Activated T-cell treated with anti-CD3 and anti-CD28 coated beads, Interleukin-2, amount 50 U/mL, for 1 hour (primary cell): ENCODE measurements at regions not wholly inside any gene's neighbourhood (a gene's known extent, or its start where the extent isn't known, plus 50 kb on each side); places are given as distances from the start of the nearest gene placed in this dataset.

ENCODE experiments used
- DNase-seq: peaks from one replicate; pipeline ENCODE4 v3.0.0-alpha.2; 2020

DNA sequence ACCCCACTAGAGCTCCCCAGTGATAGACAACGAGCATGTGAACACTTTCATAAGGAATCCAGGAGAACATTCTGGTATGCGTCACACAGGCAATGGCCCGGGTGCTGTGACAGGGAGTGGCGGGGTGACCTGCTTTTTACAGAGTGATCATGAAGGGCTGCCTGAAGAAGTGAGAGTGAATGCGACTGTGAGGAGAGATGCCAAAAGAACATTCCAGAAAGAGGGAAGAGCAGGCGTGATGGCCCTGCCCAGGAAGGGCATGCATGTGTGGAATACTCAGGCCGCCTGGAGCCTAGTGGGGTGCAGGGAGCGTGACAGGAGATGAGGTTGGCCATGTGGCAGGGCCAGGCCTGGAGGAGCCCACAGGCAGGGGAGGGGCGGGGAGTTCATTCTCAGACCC lies 53.8 kb downstream of the FZD10 start:
- no peak for DNase-seq

DNA sequence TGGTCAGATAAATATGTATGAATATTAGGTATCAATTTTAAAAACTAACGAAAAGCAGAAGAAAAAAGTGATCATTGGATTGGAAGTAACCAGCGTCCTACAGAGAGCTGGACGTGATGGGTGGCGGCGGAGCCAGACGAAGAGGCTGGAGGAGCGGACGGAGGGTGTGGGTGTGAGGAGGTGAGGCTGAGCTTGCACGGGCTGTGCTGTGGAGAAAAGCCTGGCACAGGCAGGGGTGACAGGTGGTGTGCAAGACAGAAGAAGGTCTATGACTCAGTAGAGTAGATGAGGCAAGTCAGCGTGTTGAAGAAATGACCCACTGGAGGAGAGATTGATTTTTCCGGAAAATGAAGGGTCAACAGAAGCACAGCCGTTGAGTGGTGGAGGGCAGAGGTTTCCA lies 56.4 kb downstream of the FZD10 start:
- DNase-seq: no peak

GRCh38 chr12:130219929-130220705 lies 57.9 kb downstream of the FZD10 start:
- DNase-seq: no peak

GRCh38 chr12:130220706-130221100 lies 58.4 kb downstream of the FZD10 start:
- no peak for DNase-seq

DNA sequence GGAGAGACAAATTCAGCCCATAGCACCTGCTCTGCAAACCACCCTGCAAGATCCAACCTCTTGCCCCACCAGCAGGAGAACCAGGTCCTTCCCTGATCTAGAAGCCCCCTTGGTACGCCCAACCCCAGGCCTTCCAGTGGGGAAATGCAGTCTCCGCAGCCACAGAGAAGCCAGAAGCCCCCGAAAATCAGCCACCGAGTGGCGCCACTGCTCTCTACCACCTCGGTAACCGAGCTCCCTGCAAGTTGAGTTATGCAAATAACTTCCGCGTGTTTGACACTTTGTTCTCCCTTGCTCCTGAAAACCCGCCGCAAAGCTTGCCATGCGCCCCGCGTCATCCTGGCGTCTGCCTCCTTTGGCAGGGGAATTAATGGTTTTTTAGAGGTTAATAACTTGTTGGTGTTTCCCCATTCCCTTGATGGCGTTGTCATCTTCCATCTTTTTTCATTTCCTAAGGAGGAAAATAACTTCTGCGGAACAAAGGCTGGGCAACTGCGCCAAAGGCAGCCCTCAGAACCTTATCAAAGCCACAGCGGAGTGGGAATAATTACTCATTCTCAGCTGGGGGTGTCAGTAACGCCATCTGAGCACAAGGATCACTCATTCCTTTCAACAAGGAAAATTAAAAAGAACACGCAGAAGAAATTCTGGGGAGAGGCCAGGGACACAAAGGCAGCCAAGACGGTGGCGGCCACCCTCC lies 60.4 kb downstream of the FZD10 start:
- DNase-seq: no peak

GRCh38 chr12:130223767-130224244 lies 61.5 kb downstream of the FZD10 start:
- no peak for DNase-seq

- no peak for DNase-seq
Measured at GRCh38 chr12:130224613-130225012, 62.3 kb downstream of the FZD10 start.

DNA sequence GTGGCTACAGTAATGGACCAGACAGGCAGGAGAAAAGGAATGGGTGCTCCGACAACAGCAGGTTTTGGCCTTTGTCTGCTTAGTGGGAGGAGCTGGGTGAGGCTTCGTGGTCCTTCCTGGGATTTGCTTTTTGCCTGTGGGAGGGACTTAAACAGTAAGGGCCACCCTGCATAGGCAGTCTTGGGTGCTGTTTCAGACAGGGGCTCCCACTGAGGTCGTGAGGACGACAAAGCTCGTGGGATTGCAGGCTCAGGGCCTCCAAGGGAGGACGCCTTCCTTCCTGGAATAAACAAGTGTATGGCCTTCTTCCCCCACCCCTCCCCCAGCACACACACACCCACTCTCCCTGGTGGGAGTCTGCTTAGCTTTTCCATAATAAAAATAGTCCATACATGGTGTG lies 63.1 kb downstream of the FZD10 start:
- DNase-seq: no peak

DNA sequence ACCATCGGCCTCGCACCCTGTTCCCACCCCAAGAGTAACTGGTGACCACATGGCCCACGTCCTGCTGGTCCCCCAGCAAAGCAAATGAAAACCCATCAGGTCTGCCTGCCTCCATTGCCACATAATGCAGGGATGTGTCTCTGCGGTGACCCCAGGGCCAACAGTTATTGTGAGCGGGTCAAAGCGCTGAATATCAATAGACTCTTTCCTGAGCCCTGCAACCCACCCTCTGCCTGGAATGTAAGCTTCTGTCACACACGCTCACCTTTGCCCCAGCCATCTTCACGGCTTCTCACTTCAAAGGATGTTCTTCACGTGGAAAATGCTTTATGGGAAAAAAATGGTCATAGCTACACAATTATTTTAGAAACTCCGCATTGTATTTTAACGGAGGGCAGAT lies 63.9 kb downstream of the FZD10 start:
- no peak for DNase-seq

DNA sequence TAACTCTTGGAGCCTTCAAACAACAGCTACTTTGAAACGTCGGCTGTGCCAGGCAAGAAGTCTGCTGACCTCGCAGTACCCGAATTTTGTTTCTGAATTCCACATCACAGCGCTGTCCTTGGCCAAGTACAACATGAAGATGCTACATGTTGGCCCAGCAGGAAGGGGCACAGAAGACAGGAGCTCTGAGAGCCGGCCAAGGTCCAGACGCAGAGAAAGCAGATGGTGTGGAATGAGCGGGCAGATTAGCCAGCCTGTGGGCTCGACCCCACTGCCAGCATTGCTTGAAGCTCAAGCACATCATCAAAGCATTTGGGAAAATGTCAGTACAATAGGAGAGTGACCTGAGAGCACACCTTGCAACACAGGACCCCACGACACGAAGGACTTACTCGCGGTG lies 64.5 kb downstream of the FZD10 start:
- no peak for DNase-seq

DNA sequence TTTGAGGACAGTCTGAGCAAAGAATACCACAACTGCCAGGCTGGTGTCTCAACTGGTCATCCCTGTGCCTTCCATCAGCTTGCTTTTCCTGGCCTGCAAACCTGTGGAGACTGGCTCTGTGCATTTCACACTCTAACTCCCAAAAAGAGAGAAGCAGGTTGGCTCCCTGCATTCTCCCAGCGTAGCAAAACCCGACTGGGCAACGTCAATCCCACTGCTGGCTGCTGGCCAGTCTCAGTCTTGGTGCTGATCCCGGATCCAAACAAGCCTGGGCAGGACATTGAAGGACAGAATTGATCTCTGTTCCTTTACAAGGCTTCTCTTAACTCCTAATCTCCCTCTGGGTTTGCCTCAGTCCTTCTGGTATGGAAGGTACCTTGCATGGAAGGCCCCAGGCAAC lies 65.4 kb downstream of the FZD10 start:
- no peak for DNase-seq

DNA sequence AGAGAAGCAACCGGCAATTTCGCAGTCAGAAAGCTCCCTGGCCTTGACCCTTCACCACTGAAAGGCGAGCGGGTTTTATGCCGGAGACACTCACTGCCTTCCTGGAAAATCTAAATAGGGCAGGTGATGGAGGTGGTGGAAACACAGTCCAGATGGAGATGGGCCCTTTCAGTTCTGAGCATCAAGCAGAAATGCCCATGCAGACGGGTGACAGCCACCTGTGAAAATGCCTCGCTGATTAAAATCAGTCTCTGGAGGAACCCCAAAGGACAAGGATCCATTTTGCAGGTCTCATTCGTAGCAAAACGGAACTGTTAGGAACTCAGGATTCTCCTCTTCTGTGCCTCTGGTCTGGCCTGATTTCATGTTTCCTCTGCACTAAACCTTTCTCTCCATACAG lies 74.2 kb downstream of the FZD10 start:
- DNase-seq: no peak

DNA sequence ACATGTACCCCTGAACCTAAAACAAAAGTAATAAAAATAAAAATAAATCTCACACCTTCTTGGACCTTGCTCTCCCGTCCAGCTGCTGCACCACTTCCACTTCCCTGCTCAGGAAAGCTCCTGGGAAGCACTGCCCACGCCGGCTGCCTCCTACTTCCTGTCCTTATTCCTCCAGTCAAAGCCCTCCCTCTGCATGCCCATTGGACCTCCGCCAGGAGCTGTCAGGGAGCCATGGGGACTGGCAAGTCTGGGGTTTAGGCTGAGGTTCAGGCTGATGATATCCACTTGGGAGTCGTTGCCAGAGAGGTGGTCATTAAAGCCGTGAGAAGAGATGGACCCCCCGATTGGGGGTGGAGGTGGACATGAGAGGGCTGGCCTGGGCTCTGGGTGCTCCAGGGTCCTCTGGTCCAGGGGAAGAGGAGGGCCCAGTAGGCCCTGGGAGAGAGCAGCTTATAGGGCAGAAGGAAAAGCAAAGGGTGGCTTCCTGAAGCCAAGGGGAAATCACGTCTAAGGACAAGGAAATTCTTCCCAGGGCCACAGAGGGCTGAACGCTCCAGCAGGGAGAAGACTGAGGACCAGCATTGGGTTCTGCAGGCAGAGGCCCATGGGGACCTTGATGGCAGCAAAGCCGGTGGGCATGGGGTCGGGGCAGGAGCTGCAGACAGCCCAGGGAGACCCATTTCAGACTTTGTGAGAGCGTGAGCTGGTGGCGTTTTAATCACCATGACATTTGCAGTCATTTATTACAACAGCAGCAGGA lies 78.7 kb downstream of the FZD10 start:
- DNase-seq: no peak

- no peak for DNase-seq
Measured at GRCh38 chr12:130242506-130242905, 80.2 kb downstream of the FZD10 start.

DNA sequence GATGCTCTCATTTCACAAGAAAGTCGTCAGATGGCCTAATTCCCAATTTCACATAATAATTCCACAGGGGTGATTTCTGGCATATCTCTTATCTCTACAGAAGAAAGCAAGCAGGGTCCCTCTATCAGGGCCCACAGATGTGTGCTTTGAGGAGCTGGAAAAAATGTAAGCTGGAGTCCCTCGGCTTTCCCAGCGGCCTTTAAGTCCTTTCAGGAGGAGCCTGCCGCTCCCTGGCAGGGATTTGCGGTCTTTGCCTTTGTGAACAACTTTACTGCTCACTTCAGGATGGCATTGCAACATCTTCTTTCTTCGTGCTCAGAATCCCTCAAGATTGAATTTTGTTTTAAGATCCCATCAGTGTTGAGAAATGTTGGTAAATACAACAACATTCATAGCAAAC lies 83.0 kb downstream of the FZD10 start:
- DNase-seq: no peak

DNA sequence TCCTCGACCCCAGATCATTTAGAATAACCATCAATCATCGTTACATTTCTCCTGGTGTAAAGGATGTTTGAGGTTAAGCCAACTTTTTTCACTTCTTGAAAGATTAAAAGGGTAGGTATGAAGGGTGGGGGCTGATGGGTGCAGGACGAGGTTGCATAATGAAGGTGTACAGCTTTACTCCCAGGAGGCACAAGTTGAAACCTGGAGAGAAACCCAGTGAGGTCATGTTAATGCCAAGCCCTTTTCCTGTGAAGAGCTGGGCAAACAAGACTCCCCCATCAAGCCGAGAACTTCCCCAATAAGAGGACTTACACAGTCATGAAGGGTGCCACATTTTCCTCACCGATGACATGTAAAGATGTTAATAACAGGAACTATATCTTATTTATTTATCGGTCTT lies 84.3 kb downstream of the FZD10 start:
- no peak for DNase-seq

DNA sequence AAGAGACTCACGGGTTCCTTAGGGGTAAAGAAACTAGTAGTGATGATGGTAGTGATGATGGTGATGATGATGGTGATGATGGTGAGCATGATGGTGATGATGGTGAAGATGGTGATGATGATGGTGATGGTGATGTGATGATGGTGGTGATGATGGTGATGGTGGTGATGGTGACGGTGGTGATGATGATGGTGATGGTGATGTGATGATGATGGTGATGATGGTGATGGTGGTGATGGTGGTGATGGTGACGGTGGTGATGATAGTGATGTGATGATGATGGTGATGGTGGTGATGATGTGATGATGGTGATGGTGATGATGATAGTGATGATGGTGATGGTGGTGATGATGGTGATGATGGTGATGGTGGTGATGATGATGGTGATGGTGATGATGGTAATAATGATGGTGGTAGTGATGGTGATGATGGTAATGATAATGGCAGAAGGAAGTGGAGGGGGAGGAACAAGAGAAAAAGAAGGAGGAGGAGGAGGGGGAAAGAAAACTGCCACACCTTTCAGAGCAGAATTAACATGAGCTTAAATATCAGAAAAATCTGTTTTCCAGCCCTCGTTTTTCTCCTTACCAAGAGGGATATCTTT lies 85.5 kb downstream of the FZD10 start:
- DNase-seq: no peak

DNA sequence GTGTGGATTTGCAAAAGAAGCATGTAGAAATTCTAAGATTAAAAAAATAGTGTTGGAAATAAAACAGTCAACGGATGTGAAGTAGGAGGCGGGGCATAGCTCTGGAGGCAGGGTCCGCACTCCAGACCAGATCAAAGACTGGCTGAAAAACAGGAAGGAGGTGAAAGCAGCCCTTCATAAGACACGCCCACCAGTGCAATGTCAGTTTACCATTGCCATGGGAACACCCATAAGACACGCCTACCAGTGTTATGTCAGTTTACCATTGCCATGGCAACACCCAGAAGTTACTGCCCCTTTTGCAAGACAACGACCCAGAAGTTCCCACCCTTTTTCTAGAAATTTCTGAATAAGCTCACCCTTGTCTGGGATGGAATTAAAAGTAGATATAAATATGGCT lies 87.1 kb downstream of the FZD10 start:
- no peak for DNase-seq

GRCh38 chr12:130251236-130251780 lies 86.4 kb upstream of the PIWIL1 start:
- DNase-seq: no peak

DNA sequence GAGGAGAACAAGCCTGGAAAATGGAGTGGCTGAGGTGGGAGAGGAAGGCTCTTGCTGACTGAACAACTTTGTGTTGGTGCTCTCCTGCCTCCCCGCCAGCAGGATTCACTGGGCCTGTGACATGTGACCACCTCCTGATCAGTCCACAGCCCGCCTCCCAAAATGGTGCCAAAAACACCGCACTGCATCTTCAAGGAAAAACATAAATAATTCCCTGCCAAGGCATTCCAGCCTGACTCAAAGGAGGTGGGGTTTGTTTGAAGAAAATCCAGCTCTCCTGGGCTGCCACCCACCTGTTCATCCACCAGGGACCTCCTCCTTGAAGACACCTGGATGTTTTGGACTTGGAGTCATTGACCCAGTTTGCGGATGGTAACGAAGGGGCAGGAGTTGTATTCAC lies 83.8 kb upstream of the PIWIL1 start:
- DNase-seq: no peak

GRCh38 chr12:130254461-130255276 lies 83.0 kb upstream of the PIWIL1 start:
- DNase-seq: no peak

DNA sequence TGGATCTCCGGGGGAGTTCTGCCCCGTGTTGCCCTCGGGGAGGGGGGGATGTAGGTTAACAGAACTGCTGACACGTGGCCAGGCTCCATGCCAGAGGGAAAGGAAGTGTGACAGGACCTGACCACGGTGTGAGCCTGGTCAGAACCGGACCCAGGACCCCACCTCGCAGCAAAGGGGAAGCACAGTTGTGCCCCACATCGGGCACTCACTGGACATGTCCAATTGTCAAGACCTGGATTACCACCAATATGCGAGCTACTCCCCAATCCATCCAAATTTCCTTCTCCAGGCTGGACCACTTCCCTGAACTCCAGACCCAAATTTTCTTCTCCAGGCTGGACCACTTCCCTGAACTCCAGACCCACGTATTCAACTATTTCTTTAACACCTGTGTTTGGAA lies 78.8 kb upstream of the PIWIL1 start:
- no peak for DNase-seq
